ENCODE measurements at regions not wholly inside any gene's neighbourhood (a gene's known extent, or its start where the extent isn't known, plus 50 kb on each side); places are given as distances from the start of the nearest gene placed in this dataset.

DNA sequence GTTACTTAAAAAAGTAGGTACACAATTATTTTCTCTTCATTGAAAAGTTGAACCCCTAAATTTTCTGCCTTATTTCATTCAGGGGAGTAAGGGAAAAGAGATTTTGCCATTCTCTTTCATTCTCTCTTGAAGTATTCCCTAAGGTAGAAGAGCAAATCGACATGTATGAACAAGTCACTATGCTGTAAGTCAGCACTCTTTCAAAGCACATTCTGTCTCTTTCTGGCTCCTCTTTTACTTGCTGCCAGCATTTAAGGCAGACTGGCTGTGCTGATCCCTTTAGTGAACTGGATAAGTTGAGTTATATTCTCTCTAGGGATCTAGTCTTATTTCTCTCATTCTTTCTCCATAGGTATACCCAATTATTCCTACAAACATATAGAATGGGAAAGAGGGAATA is 222.3 kb upstream of the ZWINT start (continued):
- no peak for TF ChIP-seq EZH2 (IDR thresholded peaks at IDR 0.05; ENCODE audit: low read depth, unreplicated experiment)
- no peak for TF ChIP-seq CREB1 (CRISPR knock-in tag; IDR thresholded peaks at IDR 0.05; ENCODE audit: low read depth)
- TF ChIP-seq, protein P1, sequence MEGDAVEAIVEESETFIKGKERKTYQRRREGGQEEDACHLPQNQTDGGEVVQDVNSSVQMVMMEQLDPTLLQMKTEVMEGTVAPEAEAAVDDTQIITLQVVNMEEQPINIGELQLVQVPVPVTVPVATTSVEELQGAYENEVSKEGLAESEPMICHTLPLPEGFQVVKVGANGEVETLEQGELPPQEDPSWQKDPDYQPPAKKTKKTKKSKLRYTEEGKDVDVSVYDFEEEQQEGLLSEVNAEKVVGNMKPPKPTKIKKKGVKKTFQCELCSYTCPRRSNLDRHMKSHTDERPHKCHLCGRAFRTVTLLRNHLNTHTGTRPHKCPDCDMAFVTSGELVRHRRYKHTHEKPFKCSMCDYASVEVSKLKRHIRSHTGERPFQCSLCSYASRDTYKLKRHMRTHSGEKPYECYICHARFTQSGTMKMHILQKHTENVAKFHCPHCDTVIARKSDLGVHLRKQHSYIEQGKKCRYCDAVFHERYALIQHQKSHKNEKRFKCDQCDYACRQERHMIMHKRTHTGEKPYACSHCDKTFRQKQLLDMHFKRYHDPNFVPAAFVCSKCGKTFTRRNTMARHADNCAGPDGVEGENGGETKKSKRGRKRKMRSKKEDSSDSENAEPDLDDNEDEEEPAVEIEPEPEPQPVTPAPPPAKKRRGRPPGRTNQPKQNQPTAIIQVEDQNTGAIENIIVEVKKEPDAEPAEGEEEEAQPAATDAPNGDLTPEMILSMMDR (conservative IDR thresholded peaks at IDR 0.05; ENCODE audit: low read depth in 2 of 2): no peak
- no peak for TF ChIP-seq ZNF331 (CRISPR knock-in tag; IDR thresholded peaks at IDR 0.05; ENCODE audit: low read depth)
- TF ChIP-seq, protein P2, sequence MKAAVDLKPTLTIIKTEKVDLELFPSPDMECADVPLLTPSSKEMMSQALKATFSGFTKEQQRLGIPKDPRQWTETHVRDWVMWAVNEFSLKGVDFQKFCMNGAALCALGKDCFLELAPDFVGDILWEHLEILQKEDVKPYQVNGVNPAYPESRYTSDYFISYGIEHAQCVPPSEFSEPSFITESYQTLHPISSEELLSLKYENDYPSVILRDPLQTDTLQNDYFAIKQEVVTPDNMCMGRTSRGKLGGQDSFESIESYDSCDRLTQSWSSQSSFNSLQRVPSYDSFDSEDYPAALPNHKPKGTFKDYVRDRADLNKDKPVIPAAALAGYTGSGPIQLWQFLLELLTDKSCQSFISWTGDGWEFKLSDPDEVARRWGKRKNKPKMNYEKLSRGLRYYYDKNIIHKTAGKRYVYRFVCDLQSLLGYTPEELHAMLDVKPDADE (IDR thresholded peaks at IDR 0.05): no peak
- TF ChIP-seq JUNB (IDR thresholded peaks at IDR 0.05; ENCODE audit: unreplicated experiment): no peak

DNA sequence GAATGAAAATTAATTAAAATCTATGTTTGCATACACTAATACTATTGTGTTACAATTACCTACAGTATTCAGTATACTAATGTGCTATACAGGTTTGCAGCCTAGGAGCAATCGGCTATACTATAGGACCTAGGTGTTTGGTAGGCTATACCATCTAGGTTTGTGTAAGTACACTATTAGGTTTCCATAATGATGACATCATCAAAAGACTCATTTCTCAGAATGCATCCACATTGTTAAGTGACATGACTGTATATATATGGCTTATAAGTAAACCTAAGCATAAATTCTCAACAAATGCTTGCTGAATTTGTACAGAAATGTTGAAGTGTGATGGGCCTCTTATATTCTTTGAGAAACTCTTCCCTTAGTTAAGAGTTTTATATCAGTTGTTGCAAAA is 206.5 kb upstream of the ZWINT start:
- H3K4me2 ChIP-seq: no peak overlapping the region
- no peak overlapping the region for H2AFZ ChIP-seq
- no peaks in the 10 kb centered on the region for H3F3A ChIP-seq (replicated peaks; ENCODE audit: low read depth)
- H3K4me1 Mint-ChIP-seq: no peaks in the 10 kb centered on the region
- no peaks in the 10 kb centered on the region for H3K27me3 ChIP-seq (ENCODE audit: insufficient read depth)
- no peak for DNase-seq (ENCODE audit: low spot score)
- H3K27ac ChIP-seq (ENCODE audit: low read depth): no peak overlapping the region
- H3K4me1 ChIP-seq (ENCODE audit: insufficient read depth): no peaks in the 10 kb centered on the region
- no peaks in the 10 kb centered on the region for H4K20me1 ChIP-seq (replicated peaks; ENCODE audit: insufficient read depth)
- peaks cover 11% of the 10 kb centered on the region; the same call in 2 of the 3 replicates for H3K36me3 Mint-ChIP-seq (ENCODE audit: low read depth)
- no peak overlapping the region for H3K4me3 ChIP-seq
- H3K27me3 Mint-ChIP-seq (ENCODE audit: insufficient read depth, low read depth, poor library complexity): no peaks in the 10 kb centered on the region
- peaks cover 5% of the 10 kb centered on the region; the same call in 1 of the 2 replicates for H3K36me3 ChIP-seq (ENCODE audit: insufficient read depth)
- peaks cover 43% of the 10 kb centered on the region for H3K9me3 Mint-ChIP-seq
- no peak overlapping the region for H3K27ac Mint-ChIP-seq
- H3K4me3 Mint-ChIP-seq: no peak overlapping the region
- TF ChIP-seq, protein P3, sequence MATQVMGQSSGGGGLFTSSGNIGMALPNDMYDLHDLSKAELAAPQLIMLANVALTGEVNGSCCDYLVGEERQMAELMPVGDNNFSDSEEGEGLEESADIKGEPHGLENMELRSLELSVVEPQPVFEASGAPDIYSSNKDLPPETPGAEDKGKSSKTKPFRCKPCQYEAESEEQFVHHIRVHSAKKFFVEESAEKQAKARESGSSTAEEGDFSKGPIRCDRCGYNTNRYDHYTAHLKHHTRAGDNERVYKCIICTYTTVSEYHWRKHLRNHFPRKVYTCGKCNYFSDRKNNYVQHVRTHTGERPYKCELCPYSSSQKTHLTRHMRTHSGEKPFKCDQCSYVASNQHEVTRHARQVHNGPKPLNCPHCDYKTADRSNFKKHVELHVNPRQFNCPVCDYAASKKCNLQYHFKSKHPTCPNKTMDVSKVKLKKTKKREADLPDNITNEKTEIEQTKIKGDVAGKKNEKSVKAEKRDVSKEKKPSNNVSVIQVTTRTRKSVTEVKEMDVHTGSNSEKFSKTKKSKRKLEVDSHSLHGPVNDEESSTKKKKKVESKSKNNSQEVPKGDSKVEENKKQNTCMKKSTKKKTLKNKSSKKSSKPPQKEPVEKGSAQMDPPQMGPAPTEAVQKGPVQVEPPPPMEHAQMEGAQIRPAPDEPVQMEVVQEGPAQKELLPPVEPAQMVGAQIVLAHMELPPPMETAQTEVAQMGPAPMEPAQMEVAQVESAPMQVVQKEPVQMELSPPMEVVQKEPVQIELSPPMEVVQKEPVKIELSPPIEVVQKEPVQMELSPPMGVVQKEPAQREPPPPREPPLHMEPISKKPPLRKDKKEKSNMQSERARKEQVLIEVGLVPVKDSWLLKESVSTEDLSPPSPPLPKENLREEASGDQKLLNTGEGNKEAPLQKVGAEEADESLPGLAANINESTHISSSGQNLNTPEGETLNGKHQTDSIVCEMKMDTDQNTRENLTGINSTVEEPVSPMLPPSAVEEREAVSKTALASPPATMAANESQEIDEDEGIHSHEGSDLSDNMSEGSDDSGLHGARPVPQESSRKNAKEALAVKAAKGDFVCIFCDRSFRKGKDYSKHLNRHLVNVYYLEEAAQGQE (IDR thresholded peaks at IDR 0.05; ENCODE audit: unreplicated experiment): no peak
- TF ChIP-seq POLR2AphosphoS5 (IDR thresholded peaks at IDR 0.05; ENCODE audit: low read depth): no peak
- ATAC-seq: no peak
- H3K79me2 ChIP-seq (replicated peaks; ENCODE audit: insufficient read depth): no peaks in the 10 kb centered on the region
- H3K9me2 ChIP-seq (ENCODE audit: insufficient read depth): peaks cover 15% of the 10 kb centered on the region; the same call in 1 of the 2 replicates
